ENCODE measurements at regions not wholly inside any gene's neighbourhood (a gene's known extent, or its start where the extent isn't known, plus 50 kb on each side); places are given as distances from the start of the nearest gene placed in this dataset.

GRCh38 chr20:57910716-57911115, 200.9 kb upstream of the PMEPA1 start:
- DNase-seq (ENCODE audit: low read depth, low spot score) (no peak), FAIRE-seq (peak; percentile 28)
- intact Hi-C loops (cut with micrococcal nuclease), result no loop called here
- H3K9ac ChIP-seq (replicated peaks; ENCODE audit: extremely low read depth, insufficient read depth, low read length), result no peak overlapping the region
- no peaks in the 10 kb centered on the region for H4K20me1 ChIP-seq (replicated peaks; ENCODE audit: control insufficient read depth, extremely low read depth, insufficient read depth, low read length)
- no peaks in the 10 kb centered on the region for H3K36me3 ChIP-seq (ENCODE audit: control insufficient read depth in 2 of 2, extremely low read depth in 1 of 2, insufficient read depth in 2 of 2, low read length in 2 of 2)
- H3K9me1 ChIP-seq (replicated peaks; ENCODE audit: control insufficient read depth, extremely low read depth, insufficient read depth, low read length), result no peaks in the 10 kb centered on the region
- dilution Hi-C loops (cut with MboI; ENCODE audit: extremely low pct_ligation_motif_present, low sequenced_read_pairs), result no loop called here
- H3K27ac ChIP-seq (ENCODE audit: insufficient read depth, low read depth, low read length), result no peak overlapping the region
- no TSS peak for BruUV-seq (replicated peaks)
- H3K9me3 ChIP-seq (replicated peaks; ENCODE audit: control insufficient read depth, insufficient read depth, low read length), result no peaks in the 10 kb centered on the region
- CTCF ChIA-PET, result no interaction called here
- H2AFZ ChIP-seq (ENCODE audit: low read depth, low read length), result no peak overlapping the region
- POLR2A ChIA-PET, result no interaction called here
- H3K27me3 ChIP-seq (ENCODE audit: control insufficient read depth in 2 of 2, insufficient read depth in 2 of 2, low read length in 2 of 2), result no peaks in the 10 kb centered on the region
- H3K4me3 ChIP-seq (replicated peaks in 1 of 3; ENCODE audit: insufficient read depth in 1 of 3, low read depth in 1 of 3, low read length in 3 of 3), result no peak overlapping the region
- no peaks in the 10 kb centered on the region for H3K4me1 ChIP-seq (ENCODE audit: control insufficient read depth, extremely low read depth, insufficient read depth, low read length)
- no peak overlapping the region for H3K4me2 ChIP-seq (ENCODE audit: insufficient read depth, low read length)
- no peaks in the 10 kb centered on the region for H3K79me2 ChIP-seq (ENCODE audit: control insufficient read depth, insufficient read depth, low read length)
- TF ChIP-seq MAX (IDR thresholded peaks at IDR 0.05; ENCODE audit: insufficient read depth, insufficient read length), result no peak
- TF ChIP-seq CTCF (IDR thresholded peaks at IDR 0.05; ENCODE audit: extremely low read depth in 1 of 2, insufficient read depth in 1 of 2, low read depth in 1 of 2, low read length in 2 of 2), result no peak
- TF ChIP-seq MYC (IDR thresholded peaks at IDR 0.05; ENCODE audit: low read depth, low read length), result no peak
- TF ChIP-seq POLR2AphosphoS5 (IDR thresholded peaks at IDR 0.05; ENCODE audit: insufficient read depth, low read depth, low read length), result no peak
- no peak for TF ChIP-seq FOS (IDR thresholded peaks at IDR 0.05; ENCODE audit: borderline replicate concordance, insufficient read depth, low read length)
- TF ChIP-seq JUN (IDR thresholded peaks at IDR 0.05; ENCODE audit: borderline replicate concordance, insufficient read depth, insufficient read length, low read depth), result no peak
- no peak for TF ChIP-seq POLR2A (IDR thresholded peaks at IDR 0.05; ENCODE audit: low read depth, low read length)
- TF ChIP-seq GATA2 (IDR thresholded peaks at IDR 0.05; ENCODE audit: insufficient read depth, insufficient read length, low read depth, low read length), result no peak
- no peak for TF ChIP-seq EZH2 (IDR thresholded peaks at IDR 0.05; ENCODE audit: borderline replicate concordance, low read depth, low read length, severe bottlenecking)
